Mononuclear cell (primary cell): ENCODE measurements at regions not wholly inside any gene's neighbourhood (a gene's known extent, or its start where the extent isn't known, plus 50 kb on each side); places are given as distances from the start of the nearest gene placed in this dataset.

Experiments used
- H3K27me3 ChIP-seq: 2 replicates; pipeline ENCODE4 v1.6.0; 2011; ENCODE audit warnings: low read length, control low read depth; ENCODE audit not compliant: insufficient read depth
- H3K4me1 ChIP-seq: 2 replicates; pipeline ENCODE4 v1.5.1; 2011; ENCODE audit warnings: mild to moderate bottlenecking, low read length, control low read depth; ENCODE audit not compliant: insufficient read depth
- H3K4me3 ChIP-seq: 2 replicates; pipeline ENCODE4 v1.5.1; 2011; ENCODE audit warnings: mild to moderate bottlenecking, low read length, moderate library complexity
- H3K9me3 ChIP-seq: 2 replicates; pipeline ENCODE4 v1.5.1; 2011; ENCODE audit warnings: low read depth, mild to moderate bottlenecking, control low read depth, low read length

DNA sequence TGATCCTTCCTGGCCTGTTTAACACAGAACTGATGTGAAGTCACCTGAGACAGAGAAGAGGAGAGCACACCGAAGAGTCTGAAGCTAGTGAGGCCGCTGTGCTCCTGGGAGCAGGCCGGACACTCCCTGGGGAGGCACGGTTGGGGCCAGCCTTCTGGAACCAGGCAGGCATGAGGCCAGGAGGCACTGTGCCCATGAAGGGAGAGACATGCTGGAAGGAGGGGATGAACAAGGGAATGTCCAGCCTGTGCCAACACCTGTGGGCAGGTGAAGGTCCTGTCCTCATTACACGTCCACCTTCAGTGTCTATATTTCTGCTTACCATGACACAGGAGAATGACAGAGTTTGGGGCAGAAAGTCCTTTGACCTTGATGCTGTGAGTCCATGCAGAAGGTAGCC is 183.8 kb upstream of the S1PR3 start:
- Histone ChIP-seq H3K27me3 (peaks cover 11% of the 10 kb centered on the region), H3K4me3 (no peak overlapping the region), H3K4me1 (no peaks in the 10 kb centered on the region), H3K9me3 (no peaks in the 10 kb centered on the region)

GRCh38 chr9:88808019-88808656 is 183.1 kb upstream of the S1PR3 start:
- Histone ChIP-seq H3K4me1 (no peaks in the 10 kb centered on the region), H3K4me3 (no peak overlapping the region), H3K9me3 (no peaks in the 10 kb centered on the region), H3K27me3 (peaks cover 3% of the 10 kb centered on the region)

- Histone ChIP-seq H3K9me3 (no peaks in the 10 kb centered on the region), H3K4me1 (no peaks in the 10 kb centered on the region), H3K4me3 (no peak overlapping the region), H3K27me3 (no peaks in the 10 kb centered on the region)
Measured at GRCh38 chr9:88808761-88809354, 182.4 kb upstream of the S1PR3 start.

DNA sequence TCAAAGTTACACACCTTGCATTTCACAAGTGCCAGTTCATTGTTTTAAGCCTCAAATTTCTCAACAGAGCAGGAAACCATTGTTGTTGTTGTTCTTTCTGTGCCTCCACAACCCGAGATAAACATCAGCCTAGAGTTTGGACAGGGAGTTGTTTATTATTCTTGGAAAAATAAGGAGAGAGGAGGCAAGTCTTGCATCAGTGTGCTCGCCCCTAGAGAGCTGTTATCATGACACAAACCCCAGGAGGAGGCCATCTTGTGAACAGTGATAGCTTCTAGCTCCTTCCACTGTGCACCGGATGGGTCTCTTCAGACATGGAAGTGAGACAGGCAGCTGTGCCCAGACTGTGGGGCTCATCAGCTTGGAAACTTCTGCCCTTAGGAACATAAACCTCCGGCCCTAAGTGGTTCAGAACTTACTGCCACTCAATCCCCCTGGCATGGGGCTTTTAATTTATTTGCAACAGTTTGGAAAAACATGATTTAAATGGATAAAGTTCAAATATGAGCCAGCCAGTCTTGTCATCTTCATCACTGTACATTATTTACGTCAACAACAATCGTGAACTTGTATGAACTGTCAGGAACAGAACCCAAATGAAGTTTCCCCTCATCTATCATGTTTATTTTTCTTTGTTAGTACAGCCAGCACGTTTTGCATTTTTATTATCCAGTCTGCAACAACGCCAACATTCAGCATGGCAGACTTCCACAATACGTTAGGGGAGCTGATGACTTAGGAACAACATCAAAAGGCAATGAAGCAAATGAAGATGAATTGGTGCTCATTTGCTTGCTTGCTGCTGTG is 181.7 kb upstream of the S1PR3 start:
- Histone ChIP-seq H3K4me3 (no peak overlapping the region), H3K4me1 (no peaks in the 10 kb centered on the region), H3K27me3 (no peaks in the 10 kb centered on the region), H3K9me3 (no peaks in the 10 kb centered on the region)

- no peak overlapping the region for H3K4me3 ChIP-seq
- H3K9me3 ChIP-seq: no peaks in the 10 kb centered on the region
- no peaks in the 10 kb centered on the region for H3K4me1 ChIP-seq
- H3K27me3 ChIP-seq: no peaks in the 10 kb centered on the region
Measured at GRCh38 chr9:88810826-88811225, 180.4 kb upstream of the S1PR3 start.

GRCh38 chr9:88811511-88811910 is 179.8 kb upstream of the S1PR3 start:
- Histone ChIP-seq H3K27me3 (no peaks in the 10 kb centered on the region), H3K9me3 (no peaks in the 10 kb centered on the region), H3K4me3 (no peak overlapping the region), H3K4me1 (no peaks in the 10 kb centered on the region)

- peaks cover 4% of the 10 kb centered on the region for H3K27me3 ChIP-seq
- H3K4me3 ChIP-seq: no peak overlapping the region
- H3K9me3 ChIP-seq: no peaks in the 10 kb centered on the region
- no peaks in the 10 kb centered on the region for H3K4me1 ChIP-seq
Measured at GRCh38 chr9:88812938-88813637, 178.2 kb upstream of the S1PR3 start.

- Histone ChIP-seq H3K9me3 (no peaks in the 10 kb centered on the region), H3K27me3 (peaks cover 6% of the 10 kb centered on the region), H3K4me3 (no peak overlapping the region), H3K4me1 (no peaks in the 10 kb centered on the region)
Measured at GRCh38 chr9:88813638-88814209, 177.5 kb upstream of the S1PR3 start.

DNA sequence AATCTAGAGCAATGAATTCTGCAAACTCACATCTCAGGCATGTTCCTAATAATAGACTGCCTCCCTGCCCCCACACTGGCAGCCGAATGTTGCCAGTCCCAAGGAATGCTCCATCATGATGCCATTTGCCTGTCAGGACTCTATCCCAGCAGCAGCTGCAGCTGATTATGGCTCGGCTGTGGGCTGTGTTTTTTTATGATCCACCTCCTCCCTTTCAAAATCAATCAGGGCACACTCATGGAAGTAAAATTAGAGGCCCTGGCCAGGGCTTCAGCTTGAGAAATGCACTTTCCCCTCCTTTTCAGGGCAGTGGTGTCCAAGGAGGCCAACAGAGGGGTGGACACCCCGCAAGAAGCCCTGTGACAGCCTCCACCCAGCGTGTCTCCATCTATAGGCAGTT is 176.7 kb upstream of the S1PR3 start:
- H3K4me1 ChIP-seq: no peaks in the 10 kb centered on the region
- no peak overlapping the region for H3K4me3 ChIP-seq
- no peaks in the 10 kb centered on the region for H3K9me3 ChIP-seq
- H3K27me3 ChIP-seq: peaks cover 11% of the 10 kb centered on the region

DNA sequence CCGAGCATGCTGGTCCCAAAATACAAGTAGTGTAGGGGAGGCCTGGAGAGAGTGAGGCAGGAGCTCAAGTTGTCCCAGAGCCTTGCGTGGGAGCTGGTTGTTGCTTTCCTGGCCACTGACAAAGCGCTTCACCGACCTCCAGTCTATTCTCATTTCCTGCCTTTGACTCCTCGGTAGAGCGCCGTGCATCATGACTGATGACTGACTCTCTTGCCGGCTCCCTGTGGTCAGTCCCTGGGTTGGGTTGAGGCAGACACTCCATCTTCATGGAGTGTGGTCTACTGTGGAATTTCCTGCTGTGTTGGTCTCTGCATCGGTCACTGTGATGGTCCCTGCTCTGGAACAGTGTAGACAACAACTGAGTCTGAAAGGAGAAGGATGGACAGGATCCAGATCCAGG is 175.1 kb upstream of the S1PR3 start:
- H3K4me3 ChIP-seq: no peak overlapping the region
- H3K4me1 ChIP-seq: no peaks in the 10 kb centered on the region
- H3K27me3 ChIP-seq: peaks cover 11% of the 10 kb centered on the region
- no peaks in the 10 kb centered on the region for H3K9me3 ChIP-seq

- no peaks in the 10 kb centered on the region for H3K9me3 ChIP-seq
- peaks cover 11% of the 10 kb centered on the region for H3K27me3 ChIP-seq
- no peaks in the 10 kb centered on the region for H3K4me1 ChIP-seq
- no peak overlapping the region for H3K4me3 ChIP-seq
Measured at GRCh38 chr9:88816591-88816990, 174.7 kb upstream of the S1PR3 start.

DNA sequence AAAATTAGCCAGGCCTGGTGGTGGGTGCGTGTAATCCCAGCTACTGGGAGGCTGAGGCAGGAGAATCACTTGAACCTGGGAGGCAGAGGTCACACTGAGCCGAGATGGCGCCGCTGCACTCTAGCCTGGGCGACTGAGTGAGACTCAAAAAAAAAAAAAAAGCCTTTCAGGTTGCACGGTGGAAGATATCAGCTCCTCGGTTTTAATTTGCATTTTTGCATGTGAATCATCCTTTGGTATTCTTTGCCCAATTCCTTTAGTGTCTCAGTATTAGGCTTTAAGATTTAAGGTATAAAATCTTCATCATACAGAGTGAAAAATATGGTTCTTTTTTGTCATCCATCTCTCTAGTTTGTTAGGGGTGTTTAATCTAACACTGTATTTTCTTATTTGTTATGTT is 173.6 kb upstream of the S1PR3 start:
- Histone ChIP-seq H3K9me3 (no peaks in the 10 kb centered on the region), H3K4me1 (no peaks in the 10 kb centered on the region), H3K4me3 (no peak overlapping the region), H3K27me3 (peaks cover 19% of the 10 kb centered on the region)

GRCh38 chr9:88818495-88819201 is 172.6 kb upstream of the S1PR3 start:
- H3K4me1 ChIP-seq: no peaks in the 10 kb centered on the region
- H3K27me3 ChIP-seq: peaks cover 27% of the 10 kb centered on the region
- H3K4me3 ChIP-seq: no peak overlapping the region
- no peaks in the 10 kb centered on the region for H3K9me3 ChIP-seq

- peaks cover 31% of the 10 kb centered on the region for H3K27me3 ChIP-seq
- H3K4me3 ChIP-seq: no peak overlapping the region
- no peaks in the 10 kb centered on the region for H3K4me1 ChIP-seq
- no peaks in the 10 kb centered on the region for H3K9me3 ChIP-seq
Measured at GRCh38 chr9:88819476-88819875, 171.8 kb upstream of the S1PR3 start.
